ENCODE measurements at regions not wholly inside any gene's neighbourhood (a gene's known extent, or its start where the extent isn't known, plus 50 kb on each side); places are given as distances from the start of the nearest gene placed in this dataset.
"Not testable (repeated sequence)": the region's sequence is repeated elsewhere in the genome, so short reads cannot be mapped to it uniquely, and the experiment has no call there.

- TF ChIP-seq ZNF462 (CRISPR knock-in tag; IDR thresholded peaks at IDR 0.05) (no peak), ZNF114 (CRISPR knock-in tag; IDR thresholded peaks at IDR 0.05) (no peak), POLR2AphosphoS5 (IDR thresholded peaks at IDR 0.05; ENCODE audit: low read depth) (no peak), STAT1 (IDR thresholded peaks at IDR 0.05; ENCODE audit: unreplicated experiment) (no peak), CTCF (conservative IDR thresholded peaks at IDR 0.05; ENCODE audit: low read depth in 2 of 2) (no peak), ZNF331 (CRISPR knock-in tag; IDR thresholded peaks at IDR 0.05; ENCODE audit: low read depth) (no peak), EZH2 (IDR thresholded peaks at IDR 0.05; ENCODE audit: low read depth, unreplicated experiment) (no peak)
Observed at GRCh38 chr2:51778806-51779205, 746.9 kb upstream of the NRXN1 start (continued).

GRCh38 chr2:51774606-51775005, 742.7 kb upstream of the NRXN1 start:
- Mint-ChIP-seq H3K36me3 (ENCODE audit: low read depth) (peaks cover 19% of the 10 kb centered on the region), H3K9me3 (peaks cover 41% of the 10 kb centered on the region)
- H3K27ac ChIP-seq (ENCODE audit: low read depth); ATAC-seq; H4K20me1 ChIP-seq (replicated peaks; ENCODE audit: insufficient read depth); H3K27me3 ChIP-seq (ENCODE audit: insufficient read depth); H3K4me1 Mint-ChIP-seq; H3K79me2 ChIP-seq (replicated peaks; ENCODE audit: insufficient read depth); H3F3A ChIP-seq (replicated peaks; ENCODE audit: low read depth); H3K4me2 ChIP-seq; H3K36me3 ChIP-seq (ENCODE audit: insufficient read depth); H3K27ac Mint-ChIP-seq; H2AFZ ChIP-seq; H3K4me3 Mint-ChIP-seq; H3K4me3 ChIP-seq; H3K9me2 ChIP-seq (ENCODE audit: insufficient read depth); DNase-seq (ENCODE audit: low spot score); H3K27me3 Mint-ChIP-seq (ENCODE audit: insufficient read depth, low read depth, poor library complexity); H3K4me1 ChIP-seq (ENCODE audit: insufficient read depth): not testable (repeated sequence)

Measured in GM23338 (cell line).